Astrocyte (in vitro differentiated cells and primary cell): ENCODE measurements at regions not wholly inside any gene's neighbourhood (a gene's known extent, or its start where the extent isn't known, plus 50 kb on each side); places are given as distances from the start of the nearest gene placed in this dataset.
"Not testable (repeated sequence)": the region's sequence is repeated elsewhere in the genome, so short reads cannot be mapped to it uniquely, and the experiment has no call there.

ENCODE experiments used
- CTCF ChIP-seq: IDR thresholded peaks from 2 replicates; pipeline ENCODE4 v1.5.1; 2011; ENCODE audit warnings: low read depth, mild to moderate bottlenecking, inconsistent platforms, low read length, moderate library complexity; ENCODE audit not compliant: insufficient read depth
- EZH2 ChIP-seq: IDR thresholded peaks from 2 replicates; pipeline ENCODE4 v1.6.1; 2012; ENCODE audit warnings: mild to moderate bottlenecking, low read length, inconsistent platforms; ENCODE audit not compliant: insufficient read depth

- not testable (repeated sequence) for TF ChIP-seq EZH2, CTCF
Observed at GRCh38 chr9:62810318-62810717, 1620.5 kb downstream of the SPATA31A7 start.
